Epithelial cell of proximal tubule (primary cell): ENCODE measurements at regions not wholly inside any gene's neighbourhood (a gene's known extent, or its start where the extent isn't known, plus 50 kb on each side); places are given as distances from the start of the nearest gene placed in this dataset.

Experiments
- DNase-seq: peaks from one replicate; pipeline ENCODE4 v3.0.0-alpha.2; 2011; ENCODE audit warnings: low read depth
- H3K4me3 ChIP-seq: 2 replicates; pipeline ENCODE4 v1.5.1; 2011; ENCODE audit warnings: low read depth, mild to moderate bottlenecking, low read length
- TF ChIP-seq, protein P1 (sequence below): conservative IDR thresholded peaks from 2 replicates; pipeline ENCODE4 v1.5.1; 2012; ENCODE audit warnings: low read depth, mild to moderate bottlenecking, low read length

DNA sequence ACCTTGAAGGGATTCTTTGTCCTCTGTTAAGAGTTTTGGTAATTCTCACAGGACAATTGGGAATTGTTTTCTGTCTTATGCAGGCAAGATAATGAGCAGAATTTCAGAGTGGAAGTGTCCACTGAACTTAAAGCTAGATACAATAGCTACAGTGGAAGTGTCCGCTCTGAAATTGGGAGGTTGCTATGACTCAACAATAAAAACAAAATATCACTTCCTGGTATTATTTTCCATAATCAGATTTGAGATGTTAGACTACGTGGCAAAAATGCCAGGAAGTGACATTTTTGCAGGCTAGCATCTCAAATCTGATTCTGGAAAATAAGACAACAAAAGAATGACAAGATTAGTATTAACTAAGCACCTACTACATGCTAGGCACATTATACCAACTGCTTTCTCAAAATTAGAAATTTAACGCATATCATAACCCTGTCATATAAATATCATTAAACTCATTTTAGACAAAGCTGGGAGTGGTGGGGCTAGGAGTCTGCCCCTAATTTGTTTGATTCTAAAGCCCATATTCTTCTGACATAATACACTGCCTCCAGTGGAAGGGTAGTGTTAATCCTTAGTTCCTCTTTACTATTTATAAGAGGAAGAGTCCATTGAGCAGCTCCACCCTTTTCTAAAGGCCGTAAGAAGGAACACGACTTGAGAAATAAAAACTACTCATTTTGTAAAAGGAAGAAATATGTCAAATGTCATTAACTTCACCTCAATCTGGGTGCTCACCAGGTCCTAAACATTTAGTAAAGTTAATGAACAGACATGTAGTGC is 266.9 kb upstream of the STT3B start:
- no peak for DNase-seq
- TF ChIP-seq, protein P1, sequence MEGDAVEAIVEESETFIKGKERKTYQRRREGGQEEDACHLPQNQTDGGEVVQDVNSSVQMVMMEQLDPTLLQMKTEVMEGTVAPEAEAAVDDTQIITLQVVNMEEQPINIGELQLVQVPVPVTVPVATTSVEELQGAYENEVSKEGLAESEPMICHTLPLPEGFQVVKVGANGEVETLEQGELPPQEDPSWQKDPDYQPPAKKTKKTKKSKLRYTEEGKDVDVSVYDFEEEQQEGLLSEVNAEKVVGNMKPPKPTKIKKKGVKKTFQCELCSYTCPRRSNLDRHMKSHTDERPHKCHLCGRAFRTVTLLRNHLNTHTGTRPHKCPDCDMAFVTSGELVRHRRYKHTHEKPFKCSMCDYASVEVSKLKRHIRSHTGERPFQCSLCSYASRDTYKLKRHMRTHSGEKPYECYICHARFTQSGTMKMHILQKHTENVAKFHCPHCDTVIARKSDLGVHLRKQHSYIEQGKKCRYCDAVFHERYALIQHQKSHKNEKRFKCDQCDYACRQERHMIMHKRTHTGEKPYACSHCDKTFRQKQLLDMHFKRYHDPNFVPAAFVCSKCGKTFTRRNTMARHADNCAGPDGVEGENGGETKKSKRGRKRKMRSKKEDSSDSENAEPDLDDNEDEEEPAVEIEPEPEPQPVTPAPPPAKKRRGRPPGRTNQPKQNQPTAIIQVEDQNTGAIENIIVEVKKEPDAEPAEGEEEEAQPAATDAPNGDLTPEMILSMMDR, result no peak
- no peak overlapping the region for H3K4me3 ChIP-seq

GRCh38 chr3:31268868-31269267 is 263.9 kb upstream of the STT3B start:
- TF ChIP-seq, protein P1, result no peak
- no peak for DNase-seq
- no peak overlapping the region for H3K4me3 ChIP-seq

DNA sequence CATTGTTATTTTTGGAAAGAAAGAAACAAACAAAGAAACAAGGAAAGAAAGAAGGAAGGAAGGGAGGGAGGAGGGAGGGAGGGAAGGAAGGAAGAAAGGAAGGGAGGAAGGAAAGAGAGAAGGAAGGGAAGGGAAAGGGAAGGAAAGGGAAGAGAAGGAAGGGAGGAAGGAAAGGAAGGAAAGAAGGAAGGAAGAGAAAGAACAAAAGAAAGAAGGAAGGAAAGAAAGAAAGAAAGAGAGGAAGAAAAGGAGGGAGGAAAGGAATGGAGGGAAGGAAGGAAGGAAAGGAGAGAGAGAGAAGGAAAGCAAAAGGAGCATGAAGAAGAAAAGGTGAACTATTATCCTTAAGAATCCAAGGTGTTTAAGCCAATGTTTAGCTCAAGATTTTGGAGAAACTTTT is 262.7 kb upstream of the STT3B start:
- TF ChIP-seq, protein P1, result no peak
- H3K4me3 ChIP-seq, result no peak overlapping the region
- DNase-seq, result no peak

DNA sequence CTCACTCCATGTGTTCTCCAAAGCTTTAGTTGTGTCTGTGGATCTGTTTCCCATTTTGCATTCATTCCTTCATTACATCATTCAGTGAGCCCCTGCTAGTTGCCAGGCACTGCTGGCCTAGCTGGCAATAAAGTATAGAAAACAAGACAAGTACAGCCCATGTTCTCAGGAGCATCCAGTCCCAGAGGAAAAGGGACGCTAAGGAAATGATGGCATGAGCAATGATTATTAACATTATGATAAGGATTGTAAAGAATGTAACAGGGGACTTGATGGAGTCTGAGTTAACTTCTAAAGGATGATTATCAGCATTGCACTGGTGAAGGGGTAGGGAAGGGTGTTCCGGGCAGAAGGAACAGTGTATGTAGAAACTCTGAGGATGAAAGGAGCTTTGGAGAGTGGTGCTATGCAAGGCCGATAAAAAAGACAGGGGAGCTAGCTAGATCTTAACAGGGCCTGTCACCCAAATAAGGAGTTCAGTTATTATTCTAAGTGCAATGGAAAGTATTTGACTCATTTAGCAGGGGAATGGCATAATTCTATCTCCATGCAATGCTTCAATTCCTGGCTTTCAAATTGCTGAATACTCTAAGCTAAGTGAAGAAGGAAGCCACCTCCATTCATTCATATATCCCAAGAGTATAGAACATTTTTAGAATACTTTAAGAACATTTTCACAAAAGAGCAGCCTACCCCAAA is 258.2 kb upstream of the STT3B start:
- DNase-seq, result no peak
- TF ChIP-seq, protein P1, result no peak
- H3K4me3 ChIP-seq, result no peak overlapping the region

- no peak overlapping the region for H3K4me3 ChIP-seq
- DNase-seq, result peak; percentile 9
Measured at GRCh38 chr3:31275038-31275572, 257.6 kb upstream of the STT3B start.

GRCh38 chr3:31275583-31275982 is 257.1 kb upstream of the STT3B start:
- no peak overlapping the region for H3K4me3 ChIP-seq
- no peak for DNase-seq
- TF ChIP-seq, protein P1, result no peak

More at GRCh38 chr3:31275038-31275572, 257.6 kb upstream of the STT3B start:
- TF ChIP-seq, protein P1, result no peak
